GM18873 (cell line): ENCODE measurements at regions not wholly inside any gene's neighbourhood (a gene's known extent, or its start where the extent isn't known, plus 50 kb on each side); places are given as distances from the start of the nearest gene placed in this dataset.
"Not testable (repeated sequence)": the region's sequence is repeated elsewhere in the genome, so short reads cannot be mapped to it uniquely, and the experiment has no call there.

Experiments
- ATAC-seq: cut with Tn5 transposase; IDR thresholded peaks from one replicate; pipeline ENCODE4 v1.9.1; 2021; ENCODE audit warnings: mild to moderate bottlenecking, moderate library complexity, moderate number of reproducible peaks; ENCODE audit not compliant: unreplicated experiment, low FRiP score

- ATAC-seq = no peak
Measured at GRCh38 chr11:119586181-119586580, 142.8 kb downstream of the NECTIN1 start.

GRCh38 chr11:119585043-119585781, 143.8 kb downstream of the NECTIN1 start:
- no peak for ATAC-seq

GRCh38 chr11:119584193-119585042, 144.6 kb downstream of the NECTIN1 start:
- no peak for ATAC-seq

GRCh38 chr11:119583585-119583984, 145.4 kb downstream of the NECTIN1 start:
- ATAC-seq = no peak

GRCh38 chr11:119581396-119581795, 147.6 kb downstream of the NECTIN1 start:
- not testable (repeated sequence) for ATAC-seq

DNA sequence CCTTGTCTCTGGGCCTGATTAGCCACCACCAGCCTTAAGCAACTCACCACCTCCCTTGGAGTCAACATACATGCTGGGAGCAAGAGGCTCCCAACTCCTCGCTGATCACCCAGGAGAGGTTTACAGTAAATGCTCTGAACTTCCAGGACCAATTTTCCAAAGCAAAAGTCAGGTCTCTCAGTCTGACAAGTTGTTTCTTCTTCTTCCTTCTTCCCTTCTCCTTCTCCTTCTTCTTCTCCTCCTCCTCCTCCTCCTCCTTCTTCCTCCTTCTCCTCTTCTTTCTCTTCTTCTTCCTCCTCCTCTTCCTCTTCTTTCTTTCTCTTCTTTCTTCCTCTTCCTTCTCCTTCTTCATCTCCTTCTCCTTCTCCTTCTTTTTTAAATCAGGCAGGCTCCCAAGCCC, 148.2 kb downstream of the NECTIN1 start:
- ATAC-seq = no peak

DNA sequence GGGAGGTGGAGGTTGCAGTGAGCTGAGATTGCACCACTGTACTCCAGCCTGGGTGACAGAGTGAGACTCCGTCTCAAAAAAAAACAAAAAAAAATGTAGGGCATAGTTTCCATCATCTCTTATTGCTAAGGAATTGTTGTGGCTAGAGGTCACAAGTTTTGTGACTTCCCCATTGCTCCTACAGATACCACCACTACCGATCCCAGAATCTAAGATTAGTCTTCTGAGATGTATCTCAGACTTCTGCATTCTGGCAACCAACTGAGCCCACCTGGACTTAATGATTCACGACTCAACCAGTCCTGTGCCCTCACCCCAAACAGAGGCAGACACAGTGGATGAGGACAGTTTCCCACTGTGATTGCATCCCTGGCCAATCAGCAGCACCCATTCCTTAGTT, 148.9 kb downstream of the NECTIN1 start:
- ATAC-seq = no peak

DNA sequence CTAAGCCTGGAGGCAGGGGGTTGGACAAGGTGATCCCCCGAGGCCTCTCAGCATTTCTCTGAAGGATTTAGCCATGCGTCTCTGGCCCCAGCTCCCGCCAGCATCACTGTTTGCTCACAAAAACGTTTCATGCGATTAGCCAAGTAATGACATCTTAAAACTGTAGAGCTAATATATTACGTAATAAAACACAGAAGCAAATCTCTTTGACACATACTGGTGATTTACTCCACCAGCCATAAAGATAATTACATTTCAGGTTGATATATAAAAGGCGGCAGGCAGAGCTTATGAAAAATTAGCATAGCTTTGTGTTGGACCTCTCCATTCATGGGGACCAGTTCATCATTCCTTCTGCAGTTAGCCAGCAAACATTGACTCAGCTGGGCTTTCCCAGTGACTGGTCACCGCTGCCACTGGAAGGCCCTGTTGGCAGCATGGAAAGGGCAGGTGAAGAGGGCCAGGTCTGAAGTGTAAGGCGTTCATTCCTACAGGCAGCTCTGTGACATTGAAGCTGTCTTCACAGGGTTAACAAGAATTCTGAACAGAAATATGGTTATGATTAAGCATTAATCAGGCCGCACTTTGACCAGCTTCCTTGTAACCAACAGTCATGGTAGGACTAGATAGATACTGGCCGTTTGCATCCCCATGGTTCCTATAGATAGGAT, 150.3 kb downstream of the NECTIN1 start:
- ATAC-seq = no peak

GRCh38 chr11:119573858-119574257, 150.9 kb upstream of the THY1 start:
- no peak for ATAC-seq

DNA sequence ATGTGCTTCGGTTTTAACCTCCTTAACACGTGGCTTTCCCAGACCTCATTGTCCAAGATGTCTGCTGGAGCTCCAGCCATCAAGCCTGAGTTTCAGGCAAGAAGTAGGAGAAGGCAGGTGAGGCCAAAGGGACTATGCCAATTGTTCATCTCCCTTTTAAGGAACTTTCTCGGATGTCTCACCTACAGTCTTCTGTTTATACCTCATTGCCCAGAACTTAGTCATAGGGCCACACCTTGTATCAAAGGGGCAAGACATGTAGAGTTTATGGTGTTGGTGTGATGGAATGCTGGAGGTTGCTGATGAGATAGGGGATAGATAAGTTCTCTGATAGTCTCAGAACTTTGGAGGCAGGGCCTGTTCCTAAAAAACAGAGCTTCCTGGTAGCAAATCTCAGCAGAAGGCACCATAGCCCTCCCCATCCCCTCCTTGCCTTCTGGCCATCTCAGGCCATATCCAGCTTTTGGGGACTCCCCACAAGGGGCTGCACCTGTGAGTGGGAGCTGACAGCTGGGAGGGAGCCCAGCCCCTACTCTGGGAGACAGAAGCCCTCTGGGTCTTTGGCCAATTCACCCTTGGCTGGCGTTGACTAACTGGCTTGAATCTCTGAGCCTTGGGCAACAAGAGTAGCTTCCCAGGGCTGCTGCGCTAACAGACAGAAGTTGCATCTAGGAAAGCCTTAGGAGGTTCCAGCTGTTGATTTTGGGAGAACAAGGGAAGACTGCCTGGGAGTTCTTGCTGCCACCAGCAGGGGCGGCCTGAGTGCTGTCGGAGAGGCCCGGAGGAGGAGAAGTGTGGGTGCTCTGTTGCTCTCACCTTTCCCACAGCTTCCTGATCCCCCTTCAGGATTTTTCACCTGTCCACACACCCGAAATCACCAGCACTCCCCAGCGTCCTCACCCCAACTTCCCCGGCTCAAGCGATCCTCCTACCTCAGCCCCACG, 149.8 kb upstream of the THY1 start:
- no peak for ATAC-seq

- ATAC-seq = no peak
Measured at GRCh38 chr11:119571311-119571710, 148.3 kb upstream of the THY1 start.

DNA sequence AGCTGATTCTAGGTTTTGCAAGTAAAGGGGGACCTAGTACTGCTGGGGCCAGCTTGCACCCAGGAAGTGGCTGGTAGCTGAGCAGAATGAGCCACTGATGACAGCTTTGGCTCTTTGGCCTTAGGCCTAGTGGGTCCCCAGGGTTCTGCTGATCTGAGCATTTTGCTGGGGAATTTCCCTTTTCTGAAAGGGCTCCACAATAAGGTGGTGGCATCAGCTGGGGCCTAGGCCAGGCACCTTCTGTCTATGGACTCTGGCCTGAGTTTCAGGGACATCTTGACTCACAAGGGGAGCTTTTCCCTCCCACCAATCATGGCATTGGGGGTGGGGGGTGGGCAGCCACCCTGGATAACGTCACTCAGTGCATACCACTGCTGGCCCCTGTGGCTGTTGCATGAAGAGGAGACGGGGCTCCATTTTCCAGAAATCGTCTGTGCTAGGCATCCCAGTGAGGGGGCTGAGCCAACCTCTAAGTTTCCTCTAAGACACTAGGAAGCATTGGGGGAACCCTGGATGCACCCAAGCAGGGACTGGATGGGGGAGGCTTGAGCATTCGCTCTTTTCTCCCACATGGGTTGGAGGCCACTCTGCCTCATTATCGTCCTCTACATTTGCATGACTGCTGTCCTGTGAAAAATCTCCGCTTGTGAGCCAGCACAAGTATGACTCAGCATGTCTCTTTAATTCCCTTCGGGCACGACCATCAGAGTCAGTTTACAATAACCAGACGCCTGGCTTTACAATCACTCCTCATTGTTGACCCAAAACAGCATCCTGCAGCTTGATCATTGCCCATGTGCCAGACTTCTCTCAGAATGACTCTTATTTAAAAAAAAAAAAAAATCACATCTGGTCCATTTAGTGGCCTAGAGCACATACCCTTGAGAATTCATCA, 145.0 kb upstream of the THY1 start:
- ATAC-seq = no peak

GRCh38 chr11:119566319-119566718, 143.3 kb upstream of the THY1 start:
- no peak for ATAC-seq

- not testable (repeated sequence) for ATAC-seq
Measured at GRCh38 chr11:119565693-119566092, 142.7 kb upstream of the THY1 start.

DNA sequence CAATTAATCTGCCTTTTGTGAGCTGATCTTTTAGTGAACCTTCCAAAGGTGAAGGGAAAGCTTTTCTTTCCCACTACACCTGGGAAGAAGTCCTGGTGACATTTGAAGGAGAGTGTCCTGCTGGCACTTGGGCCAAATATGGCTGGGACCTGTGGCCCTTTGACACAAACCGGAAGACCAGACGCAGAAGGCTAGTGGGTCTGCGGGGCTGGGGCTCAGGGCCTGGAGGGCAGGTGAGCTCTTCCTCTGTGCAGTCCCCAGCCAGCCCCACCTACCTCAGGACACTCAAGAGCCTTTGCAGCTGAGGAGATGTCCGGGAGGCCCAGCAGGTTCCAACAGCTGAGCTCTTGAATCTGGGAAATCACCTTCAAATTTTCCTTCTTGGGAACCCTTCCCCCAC, 138.0 kb upstream of the THY1 start:
- no peak for ATAC-seq

DNA sequence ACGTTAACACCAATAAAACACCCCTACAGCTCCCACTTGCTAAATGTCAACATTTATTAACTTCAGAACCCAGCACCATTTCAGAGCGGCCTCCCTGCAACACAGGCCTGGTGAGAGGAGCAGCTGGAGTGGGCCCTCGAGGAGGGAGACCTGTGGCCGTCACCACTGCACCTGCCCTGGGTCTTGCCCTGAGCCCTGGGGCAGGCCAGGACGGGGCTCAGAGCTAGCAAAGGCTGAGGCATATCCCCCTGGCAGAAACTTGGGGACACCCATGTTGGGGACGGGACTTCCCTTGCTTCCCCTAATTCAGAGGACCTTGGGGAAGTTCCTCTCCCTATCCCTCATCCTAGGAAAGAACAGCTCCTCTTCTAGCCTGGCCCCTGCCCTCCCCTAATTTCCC, 137.3 kb upstream of the THY1 start:
- no peak for ATAC-seq

- no peak for ATAC-seq
Measured at GRCh38 chr11:119552106-119552485, 129.1 kb upstream of the THY1 start.

- no peak for ATAC-seq
Measured at GRCh38 chr11:119551420-119552105, 128.6 kb upstream of the THY1 start.
